AG09309 (cell line): ENCODE measurements at regions not wholly inside any gene's neighbourhood (a gene's known extent, or its start where the extent isn't known, plus 50 kb on each side); places are given as distances from the start of the nearest gene placed in this dataset.

Experiments used
- DNase-seq: peaks from one replicate; pipeline ENCODE4 v3.0.0-alpha.2; 2010; ENCODE audit warnings: low read depth
- H3K4me3 ChIP-seq: 2 replicates; pipeline ENCODE4 v1.5.1; 2011; ENCODE audit warnings: mild to moderate bottlenecking, low read depth, low read length, moderate library complexity; ENCODE audit not compliant: control insufficient read depth
- CTCF ChIP-seq: IDR thresholded peaks from 2 replicates; pipeline ENCODE4 v1.5.1; 2011; ENCODE audit warnings: mild to moderate bottlenecking, low read depth, low read length, inconsistent platforms; ENCODE audit not compliant: insufficient read depth, control insufficient read depth; ENCODE audit errors: missing control alignments

- DNase-seq, result no peak
- no peak overlapping the region for H3K4me3 ChIP-seq
- no peak for TF ChIP-seq CTCF
Measured at GRCh38 chr1:188889166-188889565, 1588.5 kb downstream of the BRINP3 start.

GRCh38 chr1:188891958-188892357 lies 1585.7 kb downstream of the BRINP3 start:
- no peak for DNase-seq
- no peak overlapping the region for H3K4me3 ChIP-seq
- TF ChIP-seq CTCF, result no peak

- no peak for TF ChIP-seq CTCF
- DNase-seq, result no peak
- H3K4me3 ChIP-seq, result no peak overlapping the region
Measured at GRCh38 chr1:188895611-188896010, 1582.1 kb downstream of the BRINP3 start.

GRCh38 chr1:188903241-188903640 lies 1574.4 kb downstream of the BRINP3 start:
- DNase-seq, result no peak

GRCh38 chr1:188904201-188904600 lies 1573.5 kb downstream of the BRINP3 start:
- H3K4me3 ChIP-seq, result no peak overlapping the region
- no peak for DNase-seq
- no peak for TF ChIP-seq CTCF

More at GRCh38 chr1:188903241-188903640, 1574.4 kb downstream of the BRINP3 start:
- no peak for TF ChIP-seq CTCF
- no peak overlapping the region for H3K4me3 ChIP-seq

GRCh38 chr1:188906921-188907641 lies 1570.6 kb downstream of the BRINP3 start:
- H3K4me3 ChIP-seq, result no peak overlapping the region
- no peak for DNase-seq
- no peak for TF ChIP-seq CTCF
